GM04504 (cell line): ENCODE measurements at regions not wholly inside any gene's neighbourhood (a gene's known extent, or its start where the extent isn't known, plus 50 kb on each side); places are given as distances from the start of the nearest gene placed in this dataset.
"Not testable (repeated sequence)": the region's sequence is repeated elsewhere in the genome, so short reads cannot be mapped to it uniquely, and the experiment has no call there.

Experiments used
- DNase-seq: peaks from one replicate; pipeline ENCODE4 v3.0.0-alpha.2; 2012; ENCODE audit warnings: low read depth

DNA sequence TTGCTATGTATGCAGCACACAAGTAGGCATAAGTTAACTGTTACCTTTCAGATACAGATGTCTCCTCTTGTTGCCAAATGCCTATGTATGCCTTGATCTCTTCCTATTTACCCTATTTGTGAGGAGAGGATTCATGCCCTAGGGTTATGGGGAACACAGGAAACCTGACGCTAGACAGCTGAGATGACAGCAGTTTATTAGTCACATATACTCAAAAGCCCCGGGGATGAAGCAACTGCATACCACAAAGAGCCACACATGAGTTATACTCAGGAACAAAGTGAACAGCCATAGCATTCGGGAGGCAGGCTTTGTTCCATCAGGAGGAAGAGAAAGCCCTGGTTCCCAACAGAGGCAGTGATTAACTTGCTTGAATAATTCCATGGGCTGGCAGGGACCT is 1011.7 kb upstream of the PCDH7 start:
- no peak for DNase-seq

DNA sequence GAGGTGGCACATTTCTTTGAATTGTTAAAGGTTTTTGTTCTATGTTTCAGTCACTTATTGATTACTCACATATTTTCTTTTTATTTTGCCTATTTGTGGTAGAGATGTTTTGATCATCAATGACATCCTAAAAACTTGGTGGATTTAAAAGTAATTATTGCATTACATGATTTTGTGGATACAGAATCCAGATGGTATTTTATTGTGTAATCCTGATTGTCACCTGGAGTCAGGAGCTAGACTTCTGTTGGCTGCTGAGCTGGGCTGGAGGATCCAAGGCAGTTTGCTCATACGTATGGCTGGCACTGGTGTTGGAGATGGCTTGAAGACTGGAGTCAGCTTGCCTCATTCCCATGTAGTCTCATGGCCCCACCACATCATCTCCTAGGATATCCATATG is 1009.6 kb upstream of the PCDH7 start:
- DNase-seq: no peak

DNA sequence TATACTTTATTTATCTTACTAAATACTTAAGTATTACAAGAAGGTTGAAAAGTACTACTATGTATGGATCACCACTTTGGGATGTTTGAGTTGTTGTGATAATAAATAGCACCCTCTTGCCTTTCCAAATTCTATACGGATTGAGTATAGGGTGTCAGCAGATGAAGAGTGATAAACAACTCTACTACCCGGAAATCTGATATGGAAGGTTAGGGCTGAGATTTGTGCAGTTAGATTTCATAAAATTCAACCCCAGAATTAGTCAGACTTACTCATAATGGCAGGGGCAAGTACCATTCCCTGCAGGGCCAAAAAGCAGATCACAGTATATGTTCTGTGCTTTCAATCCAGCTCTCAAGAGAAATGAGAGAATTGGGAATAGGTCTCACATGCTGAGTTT is 1008.9 kb upstream of the PCDH7 start:
- DNase-seq: no peak

DNA sequence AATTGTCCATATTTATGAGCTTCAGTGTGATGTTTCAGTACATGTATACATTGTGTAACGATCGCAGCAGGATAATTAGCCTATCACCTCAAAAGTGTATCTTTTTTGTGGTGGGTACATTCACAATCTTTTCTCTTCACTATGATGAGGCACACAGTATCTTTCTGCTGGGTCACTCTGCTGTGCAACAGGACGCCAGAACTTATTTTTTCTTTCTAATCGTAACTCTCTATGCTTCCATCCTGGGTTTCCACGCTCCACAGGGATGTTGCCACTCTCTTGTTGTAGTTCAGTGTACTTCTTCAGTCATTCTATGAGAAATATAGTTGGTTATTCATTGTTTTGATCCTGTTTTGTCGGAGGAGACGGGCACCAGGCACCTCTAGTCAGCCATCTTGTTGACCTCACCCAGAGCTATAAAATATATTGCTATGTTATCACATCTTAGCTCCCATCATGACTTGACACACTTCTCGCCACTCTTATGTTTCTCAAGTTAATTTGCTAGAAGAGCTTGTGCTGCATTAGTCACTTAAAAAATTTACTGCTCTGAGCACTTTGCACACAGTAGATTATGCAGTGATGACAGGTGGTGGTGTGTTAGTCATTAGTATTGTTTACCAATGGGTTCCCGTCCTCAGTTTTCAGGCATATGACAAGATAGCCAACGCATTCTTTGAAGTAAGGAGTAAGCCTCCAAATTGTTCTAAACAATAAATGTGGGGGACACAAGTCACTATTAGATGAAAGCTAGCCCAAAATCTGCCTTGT is 1002.7 kb upstream of the PCDH7 start:
- DNase-seq: no peak

DNA sequence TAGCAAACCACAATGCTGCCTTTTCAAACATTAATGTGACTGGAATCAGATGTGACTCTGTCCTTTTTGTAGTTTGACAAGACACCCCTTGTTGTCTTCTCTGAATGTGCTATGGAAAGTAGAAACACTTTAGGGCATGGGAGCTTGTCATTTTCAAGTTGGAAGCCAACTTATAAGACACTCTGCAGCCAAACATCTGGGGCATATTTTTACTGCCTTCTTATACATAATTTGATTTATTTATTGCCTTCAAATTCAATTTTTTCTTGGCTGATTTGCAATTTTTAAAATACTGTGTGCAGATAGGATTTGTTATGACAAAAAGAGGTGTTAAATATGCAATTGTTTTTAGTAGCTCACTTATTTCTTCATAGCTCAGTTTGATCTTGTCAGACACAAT is 1002.0 kb upstream of the PCDH7 start:
- DNase-seq: no peak

DNA sequence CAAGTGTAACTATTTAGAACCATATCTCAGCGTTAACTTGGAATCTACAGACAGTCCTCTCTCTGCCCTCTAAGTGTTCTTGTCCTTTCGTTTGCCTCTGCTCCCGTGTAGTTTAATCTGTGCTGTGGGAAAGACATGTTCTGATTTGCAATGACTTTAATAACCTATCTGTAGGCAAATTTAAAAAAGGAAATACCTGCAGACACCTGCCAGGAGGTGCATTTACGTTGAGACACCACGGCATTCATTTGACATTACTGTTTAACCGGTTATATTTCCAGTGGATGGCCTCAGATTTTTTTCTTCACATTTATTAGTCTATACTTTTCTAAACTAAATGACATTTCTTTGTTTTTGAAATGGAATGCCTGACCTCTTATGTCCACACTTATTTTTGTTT is 997.9 kb upstream of the PCDH7 start:
- no peak for DNase-seq

DNA sequence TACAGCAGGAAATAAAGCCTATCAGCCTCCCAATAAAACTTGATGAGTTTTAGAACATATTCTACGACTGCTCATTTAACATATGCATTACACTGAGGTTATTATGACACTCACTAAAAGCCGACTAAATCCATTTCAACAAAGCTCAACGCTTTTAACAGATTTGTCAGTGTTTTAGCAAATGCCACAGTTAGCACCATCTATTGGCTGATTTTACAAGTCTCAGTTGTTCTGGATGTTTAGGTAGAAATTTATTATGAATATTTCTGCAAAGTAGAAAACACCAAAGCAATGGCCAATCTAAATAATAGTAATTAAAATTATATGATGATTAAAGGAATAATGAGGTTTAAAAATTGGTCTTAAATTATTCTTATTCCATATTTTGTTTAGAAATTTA is 993.2 kb upstream of the PCDH7 start:
- no peak for DNase-seq

DNA sequence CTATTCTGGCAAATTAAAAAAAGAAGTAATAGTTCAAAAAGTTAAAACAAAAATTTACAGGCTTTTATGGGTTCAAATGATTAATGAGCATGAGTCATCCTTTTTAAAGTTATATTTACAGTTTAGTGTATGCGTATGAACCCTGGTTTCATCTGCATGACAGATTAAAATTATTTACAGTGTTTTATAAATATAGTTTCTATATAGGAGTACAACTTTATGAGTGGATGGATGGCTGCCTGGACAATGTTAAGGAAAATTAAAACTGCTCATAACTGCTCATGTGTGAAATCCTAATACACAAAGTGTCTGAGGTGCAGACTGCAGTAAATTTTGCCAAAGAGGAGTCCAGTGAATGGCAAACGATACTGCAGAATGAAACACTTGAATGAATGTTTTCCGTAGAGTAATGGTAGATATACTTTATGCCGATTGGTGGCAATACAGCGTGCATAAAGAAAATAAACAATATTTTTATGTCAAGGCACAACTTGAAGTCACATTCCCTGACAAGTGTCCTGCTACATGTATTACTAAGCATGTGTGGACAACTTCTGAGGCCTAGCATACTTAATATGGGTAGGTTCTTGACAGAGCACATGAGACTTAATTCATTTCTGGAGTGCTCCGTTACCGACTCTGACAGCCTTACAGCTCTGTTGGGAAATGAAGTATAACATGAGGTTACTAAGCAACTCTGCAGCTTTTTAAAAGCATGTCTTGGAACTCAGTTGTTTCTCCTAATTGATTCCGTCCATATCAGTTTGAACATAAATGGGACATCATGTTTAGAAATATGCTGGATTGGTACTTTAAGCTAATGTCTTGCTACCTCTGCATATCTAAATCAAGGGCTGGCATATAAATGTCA is 985.6 kb upstream of the PCDH7 start:
- no peak for DNase-seq

DNA sequence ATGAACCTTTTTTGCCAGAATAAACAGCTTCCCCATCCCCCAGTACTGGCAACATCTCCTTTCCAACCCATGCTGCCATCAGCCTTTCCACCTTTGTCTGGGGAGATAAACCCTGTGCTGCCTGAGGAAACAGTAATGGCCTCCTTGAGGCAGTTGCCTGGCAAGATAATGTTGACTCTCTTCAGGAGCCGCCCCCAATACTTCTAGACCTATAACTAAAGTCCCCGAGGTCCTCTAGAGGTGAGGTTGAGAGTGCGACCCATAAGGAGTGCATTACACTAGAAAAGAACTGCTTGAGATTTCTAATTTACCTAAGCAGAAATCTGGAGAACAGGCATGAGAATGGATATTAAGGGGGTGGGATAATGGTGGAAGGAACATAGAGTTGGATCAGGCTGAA is 963.2 kb upstream of the PCDH7 start:
- no peak for DNase-seq

DNA sequence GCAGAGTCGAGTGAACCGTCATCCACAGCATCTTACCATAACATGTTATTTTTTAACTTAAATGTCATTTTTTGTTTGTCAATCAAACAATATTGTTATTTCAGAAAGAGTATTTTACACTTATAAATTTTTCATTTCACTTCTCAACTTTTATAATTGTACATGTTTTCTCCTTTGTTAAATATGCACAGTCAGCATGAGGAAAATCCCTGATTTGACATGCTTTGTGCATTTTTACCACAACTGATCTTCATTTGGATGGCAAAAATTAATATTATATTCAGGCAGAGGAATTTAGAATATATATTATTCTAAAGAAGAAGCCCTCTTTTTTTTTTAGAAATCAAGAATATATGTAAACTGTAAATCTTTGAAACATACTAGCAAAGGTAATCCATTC is 958.0 kb upstream of the PCDH7 start:
- no peak for DNase-seq

DNA sequence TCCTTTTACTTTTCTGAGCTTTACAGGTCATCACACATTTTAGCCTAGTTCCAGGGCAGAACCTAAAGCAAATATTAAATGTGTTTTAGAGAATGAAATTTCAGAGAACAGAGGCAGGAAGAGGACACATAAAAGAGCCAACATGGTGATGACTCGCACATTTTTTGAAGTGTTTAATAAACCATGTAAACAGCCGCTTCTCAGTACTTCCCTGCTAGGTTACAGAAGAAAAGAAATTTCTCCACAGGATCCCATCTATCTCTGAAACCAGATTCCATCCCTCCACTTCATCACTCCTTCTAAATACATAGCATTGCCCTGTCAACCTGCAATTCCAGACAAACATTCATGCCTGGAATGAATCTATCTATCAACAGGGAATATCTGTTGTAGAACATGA is 949.5 kb upstream of the PCDH7 start:
- DNase-seq: no peak

DNA sequence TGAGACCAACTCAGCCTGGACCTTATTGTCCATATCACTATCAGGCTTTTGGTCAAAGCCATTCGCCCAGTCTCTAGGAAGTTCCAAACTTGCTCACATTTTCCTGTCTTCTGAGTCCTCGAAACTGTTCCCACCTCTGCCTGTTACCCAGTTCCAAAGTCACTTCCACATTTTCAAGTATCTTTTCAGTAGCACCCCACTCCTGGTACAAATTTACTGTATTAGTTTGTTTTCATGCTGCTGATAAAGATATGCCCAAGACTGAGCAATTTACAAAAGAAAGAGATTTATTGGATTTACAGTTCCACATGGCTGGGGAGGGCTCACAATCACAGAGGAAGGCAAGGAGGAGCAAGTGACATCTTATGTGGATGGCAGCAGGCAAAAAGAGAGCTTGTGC is 932.0 kb upstream of the PCDH7 start:
- DNase-seq: not testable (repeated sequence)

DNA sequence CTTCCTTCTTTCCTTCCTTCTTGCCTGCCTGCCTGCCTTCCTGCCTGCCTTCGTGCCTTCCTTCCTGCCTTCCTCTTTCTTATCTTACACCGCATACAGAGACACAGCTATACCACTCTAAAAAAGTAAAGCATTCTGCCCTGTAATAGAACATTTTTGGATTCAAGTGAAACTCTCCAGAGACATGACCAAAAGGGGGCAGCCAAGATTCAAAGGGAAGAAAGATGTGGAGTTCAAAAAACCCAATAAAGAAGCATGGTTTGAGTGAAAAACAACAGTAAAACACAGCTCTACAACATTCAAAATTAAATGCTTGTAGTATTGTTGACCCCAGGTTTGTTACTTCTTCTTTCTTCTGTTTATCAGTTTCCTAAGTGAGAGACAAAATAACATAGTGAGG is 914.9 kb upstream of the PCDH7 start:
- DNase-seq: no peak

DNA sequence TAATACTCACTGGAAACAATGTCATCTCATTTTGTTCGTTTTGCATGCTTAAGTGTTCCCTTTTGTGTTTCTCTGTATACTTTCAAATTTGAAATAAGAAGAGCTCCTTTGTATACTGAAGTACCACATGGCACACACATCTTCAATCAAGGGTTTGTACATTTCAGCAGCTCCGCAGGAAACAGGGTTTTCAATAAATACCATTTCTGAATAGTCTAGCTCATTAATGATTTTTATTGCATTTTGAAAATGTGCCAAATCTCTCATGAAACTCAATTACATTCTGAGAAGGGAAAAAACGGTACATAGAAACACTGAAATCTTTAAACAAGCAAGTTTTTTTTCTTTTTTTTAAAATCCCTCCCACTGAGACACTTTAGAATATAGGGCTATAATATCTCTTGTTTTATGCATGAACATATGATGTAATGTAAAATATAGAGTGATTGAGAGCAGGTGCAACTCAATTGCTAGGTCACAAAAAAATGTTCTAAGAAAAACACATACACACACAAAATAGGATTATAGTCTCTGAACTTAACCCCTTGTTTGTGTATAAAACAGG is 914.2 kb upstream of the PCDH7 start:
- DNase-seq: no peak

DNA sequence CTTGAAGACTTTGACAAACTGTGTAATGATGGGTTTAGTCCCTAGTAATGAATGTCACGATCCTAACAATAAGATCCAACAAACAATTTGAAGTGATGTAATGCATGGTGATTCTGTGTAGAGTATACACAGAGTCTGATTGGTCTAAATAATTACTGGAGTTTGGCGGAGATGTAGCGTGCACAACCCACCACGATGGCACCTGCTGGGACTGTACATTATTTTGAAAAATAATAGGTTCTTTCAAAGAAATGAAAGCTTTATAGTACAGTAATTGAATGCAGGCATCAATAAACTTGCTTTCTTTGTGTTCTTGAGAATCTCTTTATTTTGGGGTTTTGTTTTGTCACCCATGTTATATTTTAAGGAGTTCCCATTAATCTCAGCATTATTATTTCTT is 902.2 kb upstream of the PCDH7 start:
- no peak for DNase-seq

DNA sequence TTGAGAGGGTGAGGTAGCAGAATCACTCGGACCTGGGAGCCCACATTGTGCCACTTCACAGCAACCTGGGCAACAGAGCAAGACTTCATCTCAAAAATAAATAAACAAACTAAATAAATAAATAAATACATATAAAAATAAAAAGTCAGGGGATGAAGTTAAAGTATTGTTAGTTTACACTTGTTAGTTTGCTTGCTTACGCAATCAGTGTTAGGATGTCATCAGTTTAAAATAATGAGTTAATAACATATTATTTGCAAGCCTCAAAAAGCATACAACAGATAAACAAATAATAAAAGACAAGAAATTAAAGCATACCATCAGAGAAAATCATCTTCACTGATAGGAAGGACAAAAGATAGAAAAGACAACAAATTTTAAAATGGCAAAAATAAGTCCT is 891.1 kb upstream of the PCDH7 start:
- DNase-seq: no peak

DNA sequence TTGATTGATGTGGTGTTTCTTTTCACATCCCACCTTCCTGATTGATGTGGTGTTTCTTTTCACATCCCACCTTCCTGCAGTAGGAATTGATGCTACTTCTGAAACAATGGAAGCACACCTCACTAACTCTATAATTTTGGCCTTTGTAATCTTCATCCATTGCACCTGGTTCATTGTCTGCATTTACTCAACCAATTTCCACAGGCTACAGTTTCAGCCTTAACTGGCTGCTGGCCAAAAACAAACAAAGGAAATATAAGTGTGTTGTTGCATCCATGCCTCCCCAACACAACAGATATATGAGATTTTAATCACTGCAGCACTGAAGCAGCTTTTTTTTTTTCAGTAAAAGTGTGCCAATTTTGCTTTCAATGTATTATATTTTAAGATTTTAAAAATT is 867.6 kb upstream of the PCDH7 start:
- DNase-seq: no peak

DNA sequence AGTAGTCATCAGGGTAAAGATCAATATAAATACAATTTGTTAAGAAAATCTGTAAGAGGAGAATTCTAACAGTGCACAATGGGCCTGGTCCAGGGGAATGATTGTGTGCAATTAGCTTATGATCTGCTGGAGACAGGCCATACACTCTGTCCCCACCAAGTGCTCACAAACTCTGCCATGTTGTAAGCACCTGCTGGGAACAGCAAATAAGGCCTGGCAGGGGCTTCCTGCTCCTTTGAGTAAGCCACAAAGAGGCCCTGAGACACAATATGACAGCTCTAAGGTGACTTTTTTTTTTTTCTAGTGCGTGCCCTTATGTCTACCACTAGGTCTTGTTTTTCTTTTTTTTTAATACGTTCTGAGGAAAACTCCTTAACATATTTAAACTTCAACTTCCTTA is 866.3 kb upstream of the PCDH7 start:
- DNase-seq: no peak

DNA sequence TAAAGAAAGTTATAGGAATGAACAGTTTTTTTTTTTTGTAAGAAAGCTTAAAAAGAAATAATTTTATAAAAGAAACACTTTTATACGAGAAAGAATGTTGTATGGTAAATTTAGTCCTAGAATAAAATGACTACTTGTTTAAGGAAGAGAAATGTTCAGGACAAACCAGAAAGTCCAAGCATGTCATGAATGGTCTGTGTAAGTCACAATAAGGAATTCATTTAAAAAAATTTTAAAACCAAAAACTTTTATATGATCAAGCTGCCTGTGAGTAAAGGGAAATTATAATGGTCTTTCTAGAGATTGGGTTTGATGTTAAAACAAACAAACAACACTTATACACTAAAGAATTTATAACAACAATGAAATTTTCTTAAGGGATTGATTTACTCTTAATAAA is 858.9 kb upstream of the PCDH7 start:
- DNase-seq: no peak

DNA sequence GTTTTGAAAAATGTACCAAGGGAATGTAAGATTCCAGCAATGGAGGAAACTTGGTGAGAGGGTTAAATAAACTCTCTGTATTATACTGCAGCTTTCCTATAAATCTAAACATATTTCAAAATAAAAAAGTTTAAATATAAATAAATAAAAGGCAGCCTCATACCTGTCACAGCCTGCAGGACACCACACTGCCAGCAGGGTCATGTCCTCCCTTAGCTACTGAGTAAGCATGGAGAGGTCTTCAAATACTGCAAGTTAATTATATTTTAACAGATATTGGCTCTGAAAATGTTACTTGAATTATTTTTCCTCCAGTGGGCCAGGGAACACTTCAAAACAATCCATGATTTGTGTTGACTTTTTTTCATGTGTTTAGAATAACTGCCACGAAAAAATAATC is 852.8 kb upstream of the PCDH7 start:
- no peak for DNase-seq

DNA sequence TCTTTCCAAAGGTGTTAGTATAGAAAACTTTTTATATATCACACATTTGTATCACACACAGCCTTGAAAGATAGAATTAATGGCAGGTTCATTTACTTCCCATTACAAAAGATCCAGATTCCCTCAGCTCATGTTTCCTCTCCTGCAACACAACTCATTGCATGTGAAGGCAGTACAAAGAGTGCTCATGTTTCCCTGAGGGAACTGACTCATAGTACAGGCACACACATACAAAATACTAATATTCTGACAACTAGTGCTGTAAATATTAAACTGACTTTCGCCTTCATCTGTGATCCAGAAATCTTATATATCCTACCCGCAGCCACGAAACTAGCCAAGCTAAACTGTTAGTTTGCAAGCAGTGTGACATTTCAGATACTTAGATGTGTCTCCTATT is 819.8 kb upstream of the PCDH7 start:
- no peak for DNase-seq

DNA sequence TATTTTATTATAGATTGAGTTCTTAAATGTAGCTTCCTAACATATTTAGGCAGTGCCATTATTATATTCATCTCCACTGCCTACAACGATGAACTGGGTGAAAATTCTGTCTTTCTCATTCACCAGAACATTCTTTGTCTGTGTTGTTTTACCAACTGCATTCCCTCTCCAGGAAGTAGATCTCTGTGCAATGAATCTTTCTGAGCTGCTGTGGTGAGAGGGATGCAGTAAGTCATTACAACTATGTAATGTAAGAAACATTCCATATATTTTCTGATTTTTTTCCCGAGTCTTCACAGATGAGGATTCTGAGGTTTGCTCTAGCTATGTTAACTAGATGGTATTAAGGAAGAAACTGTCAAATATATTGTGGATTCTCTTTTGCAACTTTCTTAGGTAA is 811.9 kb upstream of the PCDH7 start:
- DNase-seq: no peak

DNA sequence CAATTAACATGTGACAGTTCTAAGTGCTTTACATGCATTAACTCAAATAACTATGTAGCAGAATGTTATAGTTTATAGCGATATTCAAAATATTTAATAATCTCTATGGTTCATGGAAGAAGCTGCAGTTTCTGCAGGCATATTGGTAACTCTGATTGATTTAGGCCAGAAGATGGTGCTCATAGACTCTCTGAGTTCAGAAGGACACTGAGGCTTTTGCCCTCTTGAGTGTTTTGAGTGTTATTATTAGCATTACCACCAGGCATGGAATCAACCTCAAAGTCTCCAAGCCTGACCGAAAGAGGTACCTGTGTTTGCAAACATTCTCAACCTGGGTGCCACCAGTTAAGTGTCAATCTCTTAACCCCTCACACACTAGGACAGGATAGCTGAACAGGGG is 792.3 kb upstream of the PCDH7 start:
- no peak for DNase-seq
